ENCODE measurements at regions not wholly inside any gene's neighbourhood (a gene's known extent, or its start where the extent isn't known, plus 50 kb on each side); places are given as distances from the start of the nearest gene placed in this dataset.

- TF ChIP-seq CTCF (IDR thresholded peaks at IDR 0.05), result no peak
- TF ChIP-seq ZFX (IDR thresholded peaks at IDR 0.05; ENCODE audit: borderline replicate concordance), result no peak
These were observed 68.3 kb upstream of the GJB5 start for GRCh38 chr1:34686531-34686930.
